NB4 (cell line): ENCODE measurements at regions not wholly inside any gene's neighbourhood (a gene's known extent, or its start where the extent isn't known, plus 50 kb on each side); places are given as distances from the start of the nearest gene placed in this dataset.
A peak's percentile ranks its signal among the peaks of the same experiment; 100 is the strongest.

Source experiments
- DNase-seq: peaks from one replicate; pipeline ENCODE4 v3.0.0; 2010; ENCODE audit warnings: low read depth
- H3K4me3 ChIP-seq: one replicate; pipeline ENCODE4 v1.5.1; 2011; ENCODE audit warnings: mild to moderate bottlenecking, low read depth, low read length, moderate library complexity
- MYC ChIP-seq: IDR thresholded peaks from 2 replicates; pipeline ENCODE4 v1.6.1; 2011; ENCODE audit warnings: low read depth, low read length
- POLR2A ChIP-seq: IDR thresholded peaks from 2 replicates; pipeline ENCODE4 v1.6.1; 2011; ENCODE audit warnings: mild to moderate bottlenecking; ENCODE audit not compliant: insufficient read length; ENCODE audit errors: extremely low read depth
- TF ChIP-seq, protein P1 (sequence below): IDR thresholded peaks from 2 replicates; pipeline ENCODE4 v1.6.1; 2011; ENCODE audit warnings: low read depth, low read length
- TF ChIP-seq, protein P2 (sequence below): IDR thresholded peaks from one replicate; pipeline ENCODE4 v1.5.1; 2012; ENCODE audit warnings: low read depth, low read length

DNA sequence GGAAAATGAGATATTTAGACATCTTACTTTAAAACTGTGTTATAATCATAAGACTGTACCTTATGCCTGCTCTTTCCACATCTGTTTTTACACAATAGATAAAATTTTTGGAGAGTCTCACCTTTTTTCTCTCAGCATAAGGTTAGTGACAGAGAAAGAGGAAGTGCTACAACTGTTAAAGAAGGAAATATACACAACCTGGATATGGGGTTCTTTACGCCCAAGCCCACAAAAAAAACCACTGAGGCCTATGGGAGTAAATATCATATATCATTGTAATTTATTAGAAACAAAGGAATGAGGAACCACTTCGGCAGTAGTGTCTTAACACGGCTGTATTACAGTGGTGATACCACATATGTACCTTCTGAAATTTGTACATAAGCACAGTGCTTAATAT is 265.9 kb upstream of the GK2 start:
- TF ChIP-seq, protein P1, sequence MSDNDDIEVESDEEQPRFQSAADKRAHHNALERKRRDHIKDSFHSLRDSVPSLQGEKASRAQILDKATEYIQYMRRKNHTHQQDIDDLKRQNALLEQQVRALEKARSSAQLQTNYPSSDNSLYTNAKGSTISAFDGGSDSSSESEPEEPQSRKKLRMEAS = no peak
- no peak for TF ChIP-seq POLR2A
- TF ChIP-seq, protein P2, sequence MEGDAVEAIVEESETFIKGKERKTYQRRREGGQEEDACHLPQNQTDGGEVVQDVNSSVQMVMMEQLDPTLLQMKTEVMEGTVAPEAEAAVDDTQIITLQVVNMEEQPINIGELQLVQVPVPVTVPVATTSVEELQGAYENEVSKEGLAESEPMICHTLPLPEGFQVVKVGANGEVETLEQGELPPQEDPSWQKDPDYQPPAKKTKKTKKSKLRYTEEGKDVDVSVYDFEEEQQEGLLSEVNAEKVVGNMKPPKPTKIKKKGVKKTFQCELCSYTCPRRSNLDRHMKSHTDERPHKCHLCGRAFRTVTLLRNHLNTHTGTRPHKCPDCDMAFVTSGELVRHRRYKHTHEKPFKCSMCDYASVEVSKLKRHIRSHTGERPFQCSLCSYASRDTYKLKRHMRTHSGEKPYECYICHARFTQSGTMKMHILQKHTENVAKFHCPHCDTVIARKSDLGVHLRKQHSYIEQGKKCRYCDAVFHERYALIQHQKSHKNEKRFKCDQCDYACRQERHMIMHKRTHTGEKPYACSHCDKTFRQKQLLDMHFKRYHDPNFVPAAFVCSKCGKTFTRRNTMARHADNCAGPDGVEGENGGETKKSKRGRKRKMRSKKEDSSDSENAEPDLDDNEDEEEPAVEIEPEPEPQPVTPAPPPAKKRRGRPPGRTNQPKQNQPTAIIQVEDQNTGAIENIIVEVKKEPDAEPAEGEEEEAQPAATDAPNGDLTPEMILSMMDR = no peak
- no peak for TF ChIP-seq MYC
- DNase-seq = peak; percentile 72
- H3K4me3 ChIP-seq = no peak overlapping the region

DNA sequence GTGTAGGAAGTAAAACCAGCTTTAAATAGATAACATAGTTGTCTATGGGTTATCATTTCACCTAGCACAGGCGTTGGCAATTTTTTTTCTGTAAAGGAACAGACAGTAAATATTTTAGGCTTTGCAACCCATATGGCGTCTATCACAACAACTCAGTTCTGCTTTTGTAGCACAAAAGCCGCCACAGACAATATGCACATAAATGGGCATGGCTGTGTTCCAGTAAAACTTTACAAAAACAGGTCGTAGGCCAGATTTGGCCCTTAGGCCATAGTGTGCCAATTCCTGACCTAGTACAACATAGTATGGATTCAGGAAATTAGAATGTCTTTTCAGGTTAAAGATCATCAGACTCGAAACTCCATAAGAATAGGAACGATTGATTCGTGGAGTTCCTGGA is 265.3 kb upstream of the GK2 start:
- TF ChIP-seq, protein P2 = no peak
- no peak for TF ChIP-seq POLR2A
- TF ChIP-seq MYC = no peak
- TF ChIP-seq, protein P1 = no peak
- no peak overlapping the region for H3K4me3 ChIP-seq
- DNase-seq = peak; percentile 15

DNA sequence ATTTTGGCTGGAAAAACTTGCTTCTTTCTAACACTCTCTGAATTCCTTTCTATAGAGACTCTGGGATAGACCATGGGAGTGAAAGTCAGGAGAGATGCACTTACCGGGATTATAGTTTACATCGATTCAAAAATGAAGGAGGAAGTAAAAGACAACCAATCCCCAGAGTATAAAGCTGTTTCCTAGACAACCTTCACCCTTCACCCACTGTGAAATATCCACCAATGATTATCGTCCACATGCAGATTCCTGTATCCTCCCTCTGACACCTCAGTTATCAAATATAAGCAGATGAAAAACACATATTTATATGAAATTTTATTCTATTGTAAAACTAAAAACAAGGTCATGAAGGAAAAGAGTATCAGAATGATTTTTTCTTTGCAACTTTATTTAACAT is 258.8 kb upstream of the GK2 start:
- H3K4me3 ChIP-seq = no peak overlapping the region
- no peak for DNase-seq
- TF ChIP-seq, protein P2 = no peak
- no peak for TF ChIP-seq POLR2A
- TF ChIP-seq, protein P1 = no peak
- TF ChIP-seq MYC = no peak

DNA sequence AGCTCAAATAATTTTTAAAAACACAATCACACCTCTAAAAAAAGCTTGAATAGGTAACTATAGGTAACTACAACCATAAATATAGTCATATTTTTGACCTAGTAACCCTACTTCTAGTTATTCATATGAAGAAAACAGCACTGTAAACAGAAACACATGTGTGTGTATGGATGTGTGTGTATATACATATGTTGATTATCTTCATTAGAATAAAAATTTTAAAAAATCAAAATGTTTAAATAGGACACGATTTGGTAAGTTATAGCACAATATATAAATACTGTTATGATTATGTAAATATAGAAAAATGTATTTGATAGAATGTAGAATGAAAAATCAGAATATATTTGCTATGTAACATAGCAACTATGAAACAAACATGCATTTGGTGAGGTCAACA is 258.1 kb upstream of the GK2 start:
- TF ChIP-seq MYC = no peak
- no peak for TF ChIP-seq POLR2A
- no peak for DNase-seq

DNA sequence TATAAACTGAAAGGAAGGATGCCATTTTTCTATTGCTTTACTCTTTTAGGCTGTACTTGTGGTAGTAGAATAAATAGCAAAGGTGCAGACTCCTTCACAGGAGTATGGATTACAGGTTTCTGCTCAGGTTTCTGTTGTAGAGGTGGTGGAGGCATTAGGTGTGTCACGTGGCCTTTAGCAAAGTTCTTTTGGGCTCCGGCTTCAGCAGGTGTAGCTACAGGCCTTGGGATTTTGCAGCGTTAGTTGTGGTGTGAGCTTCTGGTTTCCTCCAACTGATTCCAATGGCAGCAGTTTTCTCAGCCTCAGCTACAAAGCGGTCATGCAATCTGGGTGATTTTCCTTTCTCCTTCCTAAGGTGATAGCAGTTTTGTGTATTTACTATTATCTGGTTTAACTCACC is 255.8 kb upstream of the GK2 start:
- DNase-seq = no peak
- TF ChIP-seq, protein P1 = no peak
- TF ChIP-seq, protein P2 = no peak
- TF ChIP-seq MYC (no peak), POLR2A (no peak)
- no peak overlapping the region for H3K4me3 ChIP-seq

More for the DNA sequence above, 258.1 kb upstream of the GK2 start:
- no peak overlapping the region for H3K4me3 ChIP-seq

DNA sequence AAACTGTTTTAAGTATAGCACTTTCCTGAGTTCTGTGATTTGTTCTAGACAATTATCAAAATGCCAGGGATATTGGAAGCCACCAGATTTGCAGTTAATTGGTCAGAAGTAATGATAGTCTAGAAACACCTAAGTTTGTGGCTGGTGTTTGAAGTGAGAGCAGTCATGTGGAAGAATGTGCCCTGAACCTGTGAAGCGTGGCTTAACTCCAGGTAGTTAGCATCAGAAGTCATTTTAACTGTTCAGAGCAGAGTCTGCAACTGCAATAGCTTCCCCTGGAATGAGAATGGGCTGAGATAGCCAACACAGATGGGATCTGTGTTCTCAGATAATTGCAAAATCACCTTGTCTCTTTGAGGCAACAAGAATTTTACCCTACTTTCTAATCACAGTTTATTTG is 255.1 kb upstream of the GK2 start:
- no peak overlapping the region for H3K4me3 ChIP-seq
- TF ChIP-seq, protein P2 = no peak
- TF ChIP-seq POLR2A (no peak), MYC (no peak)
- TF ChIP-seq, protein P1 = no peak
- DNase-seq = no peak
